ENCODE measurements at regions not wholly inside any gene's neighbourhood (a gene's known extent, or its start where the extent isn't known, plus 50 kb on each side); places are given as distances from the start of the nearest gene placed in this dataset.

DNA sequence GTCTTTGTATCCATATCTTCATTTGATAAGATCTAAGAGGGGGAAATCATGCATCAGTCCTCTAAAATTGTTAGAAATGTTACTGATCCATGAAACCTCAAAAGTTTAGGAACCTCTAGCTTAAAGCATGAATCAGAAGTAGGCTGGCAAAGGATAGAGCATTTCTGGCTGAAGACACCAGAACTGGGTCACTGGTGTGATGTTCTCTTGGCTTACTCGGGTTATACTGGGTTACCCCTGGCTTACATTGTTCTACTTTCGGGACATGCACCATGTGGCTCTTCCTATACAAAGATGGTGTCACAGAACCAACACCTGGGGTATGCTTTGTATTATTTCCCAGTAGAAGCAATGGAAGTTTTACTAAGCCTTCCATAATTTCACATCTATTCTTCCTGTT, 83.2 kb upstream of the TNP1 start:
- in situ Hi-C loops (cut with HindIII; ENCODE audit: low pct_unique_long_range_greater_than_20kb, low sequenced_read_pairs) (no loop called here), intact Hi-C loops (cut with micrococcal nuclease; ENCODE audit: unreplicated experiment) (no loop called here)
- BruUV-seq (replicated peaks): no TSS peak
- ChIA-PET POLR2A (no interaction called here), CTCF (no interaction called here)
- Histone ChIP-seq H3K4me3 (ENCODE audit: low read depth in 2 of 2, low read length in 2 of 2) (no peak overlapping the region), H3K9me3 (ENCODE audit: control insufficient read depth, insufficient read depth, low read depth, low read length) (no peaks in the 10 kb centered on the region), H3K36me3 (ENCODE audit: control insufficient read depth, insufficient read depth, low read length) (no peaks in the 10 kb centered on the region), H3K27ac (ENCODE audit: low read length) (no peak overlapping the region), H3K27me3 (ENCODE audit: control insufficient read depth, insufficient read depth, low read length) (no peaks in the 10 kb centered on the region), H3K4me1 (ENCODE audit: control insufficient read depth, insufficient read depth, low read length) (no peaks in the 10 kb centered on the region)
- no peak for DNase-seq (ENCODE audit: low read depth, low spot score)
- no peak for ATAC-seq
- TF ChIP-seq TCF7L2 (IDR thresholded peaks at IDR 0.05; ENCODE audit: low read depth, low read length): no peak
- no peak for TF ChIP-seq SIN3A (IDR thresholded peaks at IDR 0.05; ENCODE audit: borderline replicate concordance, insufficient read depth, low read depth, low read length)
- TF ChIP-seq, protein P1, sequence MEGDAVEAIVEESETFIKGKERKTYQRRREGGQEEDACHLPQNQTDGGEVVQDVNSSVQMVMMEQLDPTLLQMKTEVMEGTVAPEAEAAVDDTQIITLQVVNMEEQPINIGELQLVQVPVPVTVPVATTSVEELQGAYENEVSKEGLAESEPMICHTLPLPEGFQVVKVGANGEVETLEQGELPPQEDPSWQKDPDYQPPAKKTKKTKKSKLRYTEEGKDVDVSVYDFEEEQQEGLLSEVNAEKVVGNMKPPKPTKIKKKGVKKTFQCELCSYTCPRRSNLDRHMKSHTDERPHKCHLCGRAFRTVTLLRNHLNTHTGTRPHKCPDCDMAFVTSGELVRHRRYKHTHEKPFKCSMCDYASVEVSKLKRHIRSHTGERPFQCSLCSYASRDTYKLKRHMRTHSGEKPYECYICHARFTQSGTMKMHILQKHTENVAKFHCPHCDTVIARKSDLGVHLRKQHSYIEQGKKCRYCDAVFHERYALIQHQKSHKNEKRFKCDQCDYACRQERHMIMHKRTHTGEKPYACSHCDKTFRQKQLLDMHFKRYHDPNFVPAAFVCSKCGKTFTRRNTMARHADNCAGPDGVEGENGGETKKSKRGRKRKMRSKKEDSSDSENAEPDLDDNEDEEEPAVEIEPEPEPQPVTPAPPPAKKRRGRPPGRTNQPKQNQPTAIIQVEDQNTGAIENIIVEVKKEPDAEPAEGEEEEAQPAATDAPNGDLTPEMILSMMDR (IDR thresholded peaks at IDR 0.05): no peak
- no peak for TF ChIP-seq REST (IDR thresholded peaks at IDR 0.05; ENCODE audit: insufficient read depth in 1 of 2, low read depth in 2 of 2, low read length in 1 of 2)
- no peak for TF ChIP-seq POLR2AphosphoS5 (IDR thresholded peaks at IDR 0.05; ENCODE audit: low read depth, low read length)

DNA sequence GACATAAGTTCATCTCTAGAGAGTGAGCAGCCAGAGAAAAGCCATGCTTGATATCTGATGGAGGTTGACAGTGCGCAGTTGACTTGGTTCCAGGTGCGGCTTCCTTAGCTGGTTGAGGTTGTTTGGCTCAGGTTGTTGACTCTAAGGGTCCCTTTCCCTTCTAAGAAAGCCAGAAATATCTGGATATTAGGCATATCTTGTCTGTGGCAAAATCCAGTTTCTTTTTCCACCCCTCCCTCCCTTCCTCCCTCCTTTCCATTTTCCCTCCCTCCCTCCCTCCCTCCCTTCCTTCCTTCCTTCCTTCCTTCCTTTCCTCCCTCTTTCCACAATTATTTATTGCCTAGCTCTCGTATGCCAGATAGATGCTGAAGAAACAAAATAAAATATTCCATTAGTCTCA, 82.6 kb upstream of the TNP1 start:
- ATAC-seq (no peak), DNase-seq (ENCODE audit: low read depth, low spot score) (no peak)
- H3K4me1 ChIP-seq (ENCODE audit: control insufficient read depth, insufficient read depth, low read length): no peaks in the 10 kb centered on the region
- no peaks in the 10 kb centered on the region for H3K36me3 ChIP-seq (ENCODE audit: control insufficient read depth, insufficient read depth, low read length)
- H3K27ac ChIP-seq (ENCODE audit: low read length): no peak overlapping the region
- CTCF ChIA-PET: no interaction called here
- no peak overlapping the region for H3K4me3 ChIP-seq (ENCODE audit: low read depth in 2 of 2, low read length in 2 of 2)
- no peaks in the 10 kb centered on the region for H3K9me3 ChIP-seq (ENCODE audit: control insufficient read depth, insufficient read depth, low read depth, low read length)
- TF ChIP-seq TCF7L2 (IDR thresholded peaks at IDR 0.05; ENCODE audit: low read depth, low read length): no peak
- TF ChIP-seq POLR2AphosphoS5 (IDR thresholded peaks at IDR 0.05; ENCODE audit: low read depth, low read length): no peak
- TF ChIP-seq, protein P1 (IDR thresholded peaks at IDR 0.05): no peak
- no peak for TF ChIP-seq REST (IDR thresholded peaks at IDR 0.05; ENCODE audit: insufficient read depth in 1 of 2, low read depth in 2 of 2, low read length in 1 of 2)
- TF ChIP-seq SIN3A (IDR thresholded peaks at IDR 0.05; ENCODE audit: borderline replicate concordance, insufficient read depth, low read depth, low read length): no peak
- intact Hi-C loops (cut with micrococcal nuclease; ENCODE audit: unreplicated experiment): no loop called here
- BruUV-seq (replicated peaks): no TSS peak
- H3K27me3 ChIP-seq (ENCODE audit: control insufficient read depth, insufficient read depth, low read length): no peaks in the 10 kb centered on the region
- POLR2A ChIA-PET: no interaction called here
- in situ Hi-C loops (cut with HindIII; ENCODE audit: low pct_unique_long_range_greater_than_20kb, low sequenced_read_pairs): no loop called here

Measured in Panc1 (cell line).